BJ (cell line): ENCODE measurements at regions not wholly inside any gene's neighbourhood (a gene's known extent, or its start where the extent isn't known, plus 50 kb on each side); places are given as distances from the start of the nearest gene placed in this dataset.

ENCODE experiments used
- CTCF ChIA-PET: fragments of 350-600 bp; formaldehyde crosslinking; extraction: SDS; loops from one replicate; lab custom pipeline; 2021; ENCODE audit warnings: antibody characterized with exemption, inconsistent platforms; lab: Yijun Ruan, JAX
- POLR2A ChIA-PET: fragments of 300-600 bp; sonication (Branson Sonifier 250); formaldehyde crosslinking; extraction: SDS; loops from one replicate; lab custom pipeline; 2021; ENCODE audit warnings: antibody characterized with exemption; lab: Charles Lee
- DNase-seq: peaks from one replicate; pipeline ENCODE4 v3.0.0-alpha.2; 2011; ENCODE audit warnings: low read depth
- H3K27me3 ChIP-seq: 2 replicates; pipeline ENCODE4 v1.6.0; 2011; ENCODE audit warnings: low read length; ENCODE audit not compliant: control insufficient read depth, insufficient read depth
- H3K36me3 ChIP-seq: 2 replicates; pipeline ENCODE4 v1.5.1; 2011; ENCODE audit warnings: low read length; ENCODE audit not compliant: control insufficient read depth, insufficient read depth
- H3K4me3 ChIP-seq: 2 replicates; pipeline ENCODE4 v1.5.1; 2011; ENCODE audit warnings: low read depth, mild to moderate bottlenecking, control low read depth, low read length
- TF ChIP-seq, protein P1 (sequence below): IDR thresholded peaks from 2 replicates; pipeline ENCODE4 v1.5.1; 2011; ENCODE audit warnings: low read depth, mild to moderate bottlenecking, control low read depth, inconsistent platforms, low read length, moderate library complexity; ENCODE audit not compliant: insufficient read depth

DNA sequence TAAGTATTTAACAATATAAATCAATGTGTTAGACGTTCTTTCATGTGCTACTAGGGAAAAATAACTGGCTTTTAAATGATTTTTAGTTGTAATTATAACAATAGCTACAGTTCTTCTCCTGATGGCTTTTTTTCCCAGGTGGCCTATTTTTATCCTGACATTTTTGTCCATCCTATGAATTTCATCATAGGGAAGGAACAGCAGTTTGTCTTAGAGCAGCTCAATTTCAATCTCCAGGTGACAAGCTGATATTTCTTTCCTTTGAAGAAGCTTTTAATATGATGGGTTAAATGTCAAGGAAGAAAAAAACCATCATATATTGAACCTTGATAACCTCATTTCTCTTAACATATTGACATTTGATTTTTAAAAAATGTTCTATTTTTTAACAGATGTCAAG, 163.0 kb upstream of the AGA start:
- Histone ChIP-seq H3K36me3 (no peaks in the 10 kb centered on the region), H3K27me3 (0 out of 2 replicates have a peak, but pooled peaks cover 2% of the 10 kb centered on the region), H3K4me3 (no peak overlapping the region)
- DNase-seq, result no peak
- TF ChIP-seq, protein P1, sequence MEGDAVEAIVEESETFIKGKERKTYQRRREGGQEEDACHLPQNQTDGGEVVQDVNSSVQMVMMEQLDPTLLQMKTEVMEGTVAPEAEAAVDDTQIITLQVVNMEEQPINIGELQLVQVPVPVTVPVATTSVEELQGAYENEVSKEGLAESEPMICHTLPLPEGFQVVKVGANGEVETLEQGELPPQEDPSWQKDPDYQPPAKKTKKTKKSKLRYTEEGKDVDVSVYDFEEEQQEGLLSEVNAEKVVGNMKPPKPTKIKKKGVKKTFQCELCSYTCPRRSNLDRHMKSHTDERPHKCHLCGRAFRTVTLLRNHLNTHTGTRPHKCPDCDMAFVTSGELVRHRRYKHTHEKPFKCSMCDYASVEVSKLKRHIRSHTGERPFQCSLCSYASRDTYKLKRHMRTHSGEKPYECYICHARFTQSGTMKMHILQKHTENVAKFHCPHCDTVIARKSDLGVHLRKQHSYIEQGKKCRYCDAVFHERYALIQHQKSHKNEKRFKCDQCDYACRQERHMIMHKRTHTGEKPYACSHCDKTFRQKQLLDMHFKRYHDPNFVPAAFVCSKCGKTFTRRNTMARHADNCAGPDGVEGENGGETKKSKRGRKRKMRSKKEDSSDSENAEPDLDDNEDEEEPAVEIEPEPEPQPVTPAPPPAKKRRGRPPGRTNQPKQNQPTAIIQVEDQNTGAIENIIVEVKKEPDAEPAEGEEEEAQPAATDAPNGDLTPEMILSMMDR, result no peak
- ChIA-PET POLR2A (no interaction called here), CTCF (no interaction called here)

DNA sequence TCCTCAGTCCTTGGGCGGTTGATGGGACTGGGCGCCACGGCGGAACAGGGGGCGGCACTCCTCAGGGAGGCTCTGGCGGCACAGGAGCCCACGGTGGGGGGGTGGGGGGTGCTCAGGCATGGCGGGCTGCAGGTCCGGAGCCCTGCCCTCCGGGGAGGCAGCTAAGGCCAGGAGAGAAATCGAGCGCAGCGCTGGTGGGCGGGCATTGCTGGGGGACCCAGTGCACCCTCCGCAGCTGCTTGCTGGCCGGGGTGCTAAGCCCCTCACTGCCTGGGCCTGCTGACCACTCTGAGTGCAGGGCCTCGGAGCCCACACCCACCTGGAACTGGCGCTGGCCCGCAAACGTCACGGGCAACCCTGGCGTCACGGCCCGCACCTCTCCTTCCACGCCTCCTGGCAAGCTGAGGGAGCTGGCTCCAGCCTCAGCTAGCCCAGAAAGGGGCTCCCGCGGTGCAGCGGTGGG, 164.9 kb upstream of the AGA start:
- ChIA-PET CTCF (interaction anchor here (1.4 kb wide), 1 partner anchor 9 kb away, joined by 6 read pairs; no protein-coding TSS in a partner anchor), POLR2A (no interaction called here)
- H3K27me3 ChIP-seq, result 0 out of 2 replicates have a peak, but pooled peaks cover 2% of the 10 kb centered on the region
- DNase-seq, result no peak
- TF ChIP-seq, protein P1, result no peak
- H3K36me3 ChIP-seq, result no peaks in the 10 kb centered on the region
- H3K4me3 ChIP-seq, result no peak overlapping the region

DNA sequence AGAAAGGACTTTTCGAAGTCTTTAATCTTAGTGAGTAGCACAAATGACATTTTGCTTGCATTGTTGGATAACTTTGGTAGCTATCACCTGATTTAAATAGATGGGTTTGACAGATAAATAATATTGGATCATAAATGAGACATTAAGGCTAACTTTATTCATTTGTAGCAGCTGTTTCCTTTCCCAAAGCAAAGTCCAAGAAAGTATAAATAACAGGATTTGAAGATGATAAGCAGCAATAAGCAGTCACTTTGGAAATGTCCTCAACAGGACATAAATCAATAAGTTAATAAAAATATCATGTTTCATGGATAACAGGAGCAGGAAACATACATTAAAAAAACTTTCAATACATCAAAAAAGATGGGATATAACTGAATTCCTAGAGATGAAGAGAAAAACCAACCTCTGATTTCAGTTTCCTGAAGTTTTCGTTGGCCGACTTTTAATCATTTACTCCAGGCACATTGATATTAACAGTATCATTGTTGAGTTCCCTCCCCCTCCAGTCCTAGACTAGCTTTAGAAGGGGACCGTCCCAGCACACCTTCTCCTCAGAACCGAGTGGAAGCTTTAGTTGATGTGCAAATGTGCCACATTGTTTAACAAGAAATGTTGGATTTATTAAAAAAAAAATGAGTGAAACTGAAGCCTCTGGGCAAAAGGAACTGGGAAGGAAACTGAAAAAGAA, 169.9 kb upstream of the AGA start:
- no peak for DNase-seq
- TF ChIP-seq, protein P1, result no peak
- Histone ChIP-seq H3K36me3 (no peaks in the 10 kb centered on the region), H3K27me3 (0 out of 2 replicates have a peak, but pooled peaks cover 2% of the 10 kb centered on the region), H3K4me3 (no peak overlapping the region)
- ChIA-PET CTCF (no interaction called here), POLR2A (no interaction called here)

DNA sequence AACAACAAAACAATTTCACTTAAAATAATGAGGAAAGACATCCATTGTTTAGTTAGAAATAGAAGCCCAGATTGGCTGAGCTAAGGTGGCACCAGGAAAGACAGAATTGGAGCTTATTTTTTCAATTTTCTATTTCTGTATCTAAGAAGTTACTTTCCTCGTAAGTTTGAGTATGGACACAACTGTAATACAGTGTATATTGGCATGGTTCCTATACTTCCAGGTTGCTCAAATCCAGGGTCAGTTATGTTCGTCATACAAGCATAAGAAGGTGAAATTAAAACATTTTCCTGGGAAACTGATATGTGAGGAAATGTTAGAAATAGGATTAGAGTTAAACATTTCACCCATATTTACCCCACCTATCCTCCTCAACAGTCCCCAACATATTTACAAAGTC, 170.4 kb upstream of the AGA start:
- TF ChIP-seq, protein P1, result no peak
- ChIA-PET POLR2A (no interaction called here), CTCF (no interaction called here)
- Histone ChIP-seq H3K4me3 (no peak overlapping the region), H3K27me3 (0 out of 2 replicates have a peak, but pooled peaks cover 2% of the 10 kb centered on the region), H3K36me3 (no peaks in the 10 kb centered on the region)
- DNase-seq, result no peak

DNA sequence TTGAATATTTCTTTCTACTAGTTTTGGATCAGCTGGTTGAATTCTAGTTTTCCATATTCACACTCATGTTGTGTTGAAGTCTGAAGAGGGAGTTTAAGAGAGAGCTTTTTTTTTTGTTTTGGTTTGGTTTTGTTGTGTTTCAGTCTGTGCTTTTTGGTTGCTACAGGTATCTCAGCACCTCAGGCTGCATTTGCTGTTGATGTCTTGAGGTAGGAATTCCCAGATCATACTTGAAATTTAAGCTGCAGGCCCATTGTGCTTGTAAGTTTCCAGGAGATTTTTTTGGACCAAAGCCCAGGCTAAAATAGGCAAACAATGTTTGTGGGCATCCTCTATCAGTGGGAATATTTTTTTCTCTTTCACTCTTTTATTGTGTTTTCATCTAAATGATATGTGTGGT, 190.2 kb upstream of the AGA start:
- Histone ChIP-seq H3K4me3 (no peak overlapping the region), H3K36me3 (no peaks in the 10 kb centered on the region), H3K27me3 (no peaks in the 10 kb centered on the region)
- POLR2A ChIA-PET, result no interaction called here
- no peak for DNase-seq
- TF ChIP-seq, protein P1, result no peak
- CTCF ChIA-PET, result interaction anchor here (0.6 kb wide), 1 partner anchor 60 kb away, joined by 3 read pairs; no protein-coding TSS in a partner anchor
